Lower leg skin (tissue), 4 donors: ENCODE measurements at regions not wholly inside any gene's neighbourhood (a gene's known extent, or its start where the extent isn't known, plus 50 kb on each side); places are given as distances from the start of the nearest gene placed in this dataset.

Source experiments
- DNase-seq, 2 donors: peaks; one replicate each; pipeline ENCODE4 v3.0.0-alpha.2; 2019; ENCODE audit warnings: low spot score in 2 of 2
- H3K4me3 ChIP-seq: fragments of 200-600 bp; sonication (generic); 2 replicates; pipeline ENCODE4 v1.5.1; 2017; ENCODE audit warnings: mild to moderate bottlenecking, low read depth; ENCODE audit not compliant: poor library complexity, severe bottlenecking
- POLR2A ChIP-seq, 2 donors: fragments of 450-650 bp; IDR thresholded peaks; one replicate each; pipeline ENCODE4 v1.6.1; 2016 to 2017; ENCODE audit warnings: antibody characterized with exemption in 2 of 2, mild to moderate bottlenecking in 1 of 2, moderate library complexity in 1 of 2
- WGBS, 2 donors: methylation state at CpG; one replicate each; pipeline ENCODE4 v1.1.5; 2018; 5-methylcytosine and 5-hydroxymethylcytosine counted together
- intact Hi-C: fragments of 100-400 bp; cut with DNase I; formaldehyde crosslinking; loops from one replicate; pipeline ENCODE4 v1.15.0; 2023; ENCODE audit warnings: low total_unique reads
- TF ChIP-seq, protein P1 (sequence below), 3 donors: fragments of 450-650 bp; IDR thresholded peaks; one replicate each; pipeline ENCODE4 v1.5.1; 2016; ENCODE audit warnings: antibody characterized with exemption in 3 of 3, mild to moderate bottlenecking in 3 of 3, moderate library complexity in 2 of 3

- intact Hi-C loops, result no loop called here
- DNase-seq, result no peak
- TF ChIP-seq, protein P1, sequence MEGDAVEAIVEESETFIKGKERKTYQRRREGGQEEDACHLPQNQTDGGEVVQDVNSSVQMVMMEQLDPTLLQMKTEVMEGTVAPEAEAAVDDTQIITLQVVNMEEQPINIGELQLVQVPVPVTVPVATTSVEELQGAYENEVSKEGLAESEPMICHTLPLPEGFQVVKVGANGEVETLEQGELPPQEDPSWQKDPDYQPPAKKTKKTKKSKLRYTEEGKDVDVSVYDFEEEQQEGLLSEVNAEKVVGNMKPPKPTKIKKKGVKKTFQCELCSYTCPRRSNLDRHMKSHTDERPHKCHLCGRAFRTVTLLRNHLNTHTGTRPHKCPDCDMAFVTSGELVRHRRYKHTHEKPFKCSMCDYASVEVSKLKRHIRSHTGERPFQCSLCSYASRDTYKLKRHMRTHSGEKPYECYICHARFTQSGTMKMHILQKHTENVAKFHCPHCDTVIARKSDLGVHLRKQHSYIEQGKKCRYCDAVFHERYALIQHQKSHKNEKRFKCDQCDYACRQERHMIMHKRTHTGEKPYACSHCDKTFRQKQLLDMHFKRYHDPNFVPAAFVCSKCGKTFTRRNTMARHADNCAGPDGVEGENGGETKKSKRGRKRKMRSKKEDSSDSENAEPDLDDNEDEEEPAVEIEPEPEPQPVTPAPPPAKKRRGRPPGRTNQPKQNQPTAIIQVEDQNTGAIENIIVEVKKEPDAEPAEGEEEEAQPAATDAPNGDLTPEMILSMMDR (IDR thresholded peaks at IDR 0.05), result no peak
- no peak for TF ChIP-seq POLR2A (IDR thresholded peaks at IDR 0.05)
- WGBS, 2 donors, result 95 to 99% methylated on average over 5 of the region's 5 CpGs
- H3K4me3 ChIP-seq, result no peak overlapping the region
These were observed 276.5 kb upstream of the ZC3H15 start for GRCh38 chr2:186209532-186209931.

GRCh38 chr2:186220409-186220808 is 265.7 kb upstream of the ZC3H15 start:
- intact Hi-C loops, result no loop called here
- no peak overlapping the region for H3K4me3 ChIP-seq
- DNase-seq, result no peak
- 80 to 86% methylated on average over 5 of the region's 5 CpGs for WGBS, 2 donors
- TF ChIP-seq POLR2A (IDR thresholded peaks at IDR 0.05), result no peak
- TF ChIP-seq, protein P1 (IDR thresholded peaks at IDR 0.05), result no peak

- no peak overlapping the region for H3K4me3 ChIP-seq
- intact Hi-C loops, result no loop called here
- TF ChIP-seq POLR2A (IDR thresholded peaks at IDR 0.05), result no peak
- DNase-seq, result no peak
- 82 to 90% methylated on average over 1 of the region's 1 CpG for WGBS, 2 donors
These were observed 256.8 kb upstream of the ZC3H15 start for GRCh38 chr2:186229265-186229664.

- intact Hi-C loops, result no loop called here
- WGBS, 2 donors, result 93 to 95% methylated on average over 4 of the region's 4 CpGs
- TF ChIP-seq POLR2A (IDR thresholded peaks at IDR 0.05), result no peak
- TF ChIP-seq, protein P1 (IDR thresholded peaks at IDR 0.05), result no peak
- no peak overlapping the region for H3K4me3 ChIP-seq
- DNase-seq, result no peak
These were observed 244.2 kb upstream of the ZC3H15 start for GRCh38 chr2:186241874-186242273.

DNA sequence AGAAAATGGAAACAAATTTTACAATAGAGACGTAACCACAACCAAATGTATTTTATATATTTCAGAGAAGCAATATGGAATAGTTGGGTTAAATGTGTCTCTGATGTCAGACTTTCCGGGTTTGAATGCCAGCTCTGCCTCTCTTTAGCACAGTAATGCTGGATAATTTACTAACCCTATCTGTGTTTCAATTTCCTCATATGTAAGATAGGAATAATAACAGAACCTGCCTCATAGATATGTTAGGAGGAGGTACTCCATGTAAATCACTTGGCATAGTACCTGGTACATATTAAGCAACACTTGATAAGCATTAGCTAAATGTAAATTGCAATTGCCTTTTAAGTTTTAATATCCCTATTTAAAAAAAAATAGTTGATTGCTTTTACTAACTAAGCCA is 231.3 kb upstream of the ZC3H15 start:
- intact Hi-C loops, result no loop called here
- no peak overlapping the region for H3K4me3 ChIP-seq
- WGBS, 2 donors, result 62 to 82% methylated on average over 2 of the region's 2 CpGs

DNA sequence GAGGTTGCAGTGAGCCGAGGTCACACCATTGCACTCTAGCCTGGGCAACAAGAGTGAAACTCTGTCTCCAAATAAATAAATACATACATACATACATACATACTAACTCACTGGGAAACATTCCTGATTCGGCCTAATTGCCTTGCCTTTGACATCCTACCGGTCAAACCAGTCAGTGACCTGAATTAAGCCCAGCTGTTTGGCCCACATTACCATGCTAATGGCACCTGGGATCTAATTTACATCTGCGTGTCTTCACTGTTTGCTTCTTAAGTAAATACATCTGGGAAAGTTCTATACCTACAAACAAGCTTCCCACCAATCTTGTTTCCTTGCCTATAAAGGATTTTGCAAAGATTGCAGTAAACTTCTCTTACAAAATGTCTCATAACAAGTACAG is 230.2 kb upstream of the ZC3H15 start:
- intact Hi-C loops, result no loop called here
- 65 to 81% methylated on average over 4 of the region's 4 CpGs for WGBS, 2 donors
- no peak for TF ChIP-seq POLR2A (IDR thresholded peaks at IDR 0.05)
- TF ChIP-seq, protein P1 (IDR thresholded peaks at IDR 0.05), result no peak
- no peak overlapping the region for H3K4me3 ChIP-seq
- DNase-seq, result no peak

More for the DNA sequence above, 231.3 kb upstream of the ZC3H15 start:
- TF ChIP-seq, protein P1 (IDR thresholded peaks at IDR 0.05), result no peak
- no peak for TF ChIP-seq POLR2A (IDR thresholded peaks at IDR 0.05)
- DNase-seq, result no peak
